ENCODE measurements at regions not wholly inside any gene's neighbourhood (a gene's known extent, or its start where the extent isn't known, plus 50 kb on each side); places are given as distances from the start of the nearest gene placed in this dataset.
"Not testable (repeated sequence)": the region's sequence is repeated elsewhere in the genome, so short reads cannot be mapped to it uniquely, and the experiment has no call there.

DNA sequence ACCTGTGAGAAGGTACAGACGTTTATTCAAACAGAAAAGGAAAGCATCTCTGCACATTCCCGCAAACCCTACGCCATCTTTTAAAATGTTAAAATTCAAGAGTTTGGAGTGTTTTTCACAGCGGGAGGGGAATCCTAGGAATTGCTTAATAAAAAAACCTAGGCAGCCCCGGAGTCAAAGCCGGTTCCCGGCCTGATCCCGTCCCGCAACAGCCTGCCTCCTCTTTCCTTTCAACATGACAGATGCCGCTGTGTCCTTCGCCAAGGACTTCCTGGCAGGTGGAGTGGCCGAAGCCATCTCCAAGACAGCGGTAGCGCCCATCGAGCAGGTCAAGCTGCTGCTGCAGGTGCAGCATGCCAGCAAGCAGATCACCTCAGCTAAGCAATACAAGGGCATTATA is 123.0 kb upstream of the VSTM2A start:
- H3K36me3 ChIP-seq (ENCODE audit: insufficient read depth), result no peaks in the 10 kb centered on the region
- H3K27me3 ChIP-seq (ENCODE audit: insufficient read depth, low read depth), result no peaks in the 10 kb centered on the region
- H2AFZ ChIP-seq (ENCODE audit: low read depth), result no peak overlapping the region
- H3K4me3 ChIP-seq (IDR thresholded peaks at IDR 0.05; ENCODE audit: insufficient read depth, low read depth, low read length), result no peak overlapping the region
- no peaks in the 10 kb centered on the region for H3K4me1 ChIP-seq (ENCODE audit: low read depth, poor library complexity, severe bottlenecking)
- no peak overlapping the region for H3K27ac ChIP-seq
- H3K4me2 ChIP-seq, result no peak overlapping the region
- H3K9ac ChIP-seq, result no peak overlapping the region
- TF ChIP-seq CTCF (conservative IDR thresholded peaks at IDR 0.05; ENCODE audit: low read depth, low read length), result no peak
- H3K79me2 ChIP-seq (ENCODE audit: insufficient read depth, low read depth), result no peaks in the 10 kb centered on the region
- no peaks in the 10 kb centered on the region for H4K20me1 ChIP-seq (ENCODE audit: insufficient read depth)

GRCh38 chr7:54426406-54426805 is 115.8 kb upstream of the VSTM2A start:
- H3K27ac ChIP-seq, result no peak overlapping the region
- H3K4me2 ChIP-seq, result peak overlapping the region; percentile 72
- no peak overlapping the region for H3K9ac ChIP-seq

DNA sequence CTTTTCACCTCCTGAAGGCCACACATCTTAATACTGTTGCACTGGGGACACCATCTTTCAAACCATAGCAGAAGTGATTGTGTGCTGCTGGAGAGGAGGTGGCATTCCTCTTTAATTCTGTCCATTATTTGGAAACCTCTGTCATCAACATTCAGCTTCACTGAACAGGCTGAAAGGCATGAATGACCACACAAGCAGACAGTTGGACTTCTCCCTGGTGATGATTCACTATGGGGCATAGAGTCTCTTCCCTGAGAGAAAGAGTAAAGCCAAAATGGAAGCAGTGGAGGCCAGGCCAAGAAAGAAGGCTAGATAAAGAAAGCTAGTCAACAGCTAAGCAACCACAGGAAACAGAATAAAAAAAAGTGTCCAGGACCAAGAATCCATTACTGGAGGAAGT is 113.1 kb upstream of the VSTM2A start:
- no peaks in the 10 kb centered on the region for H4K20me1 ChIP-seq (ENCODE audit: insufficient read depth)
- no peak overlapping the region for H2AFZ ChIP-seq (ENCODE audit: low read depth)
- H3K27ac ChIP-seq, result no peak overlapping the region
- H3K27me3 ChIP-seq (ENCODE audit: insufficient read depth, low read depth), result no peaks in the 10 kb centered on the region
- H3K36me3 ChIP-seq (ENCODE audit: insufficient read depth), result no peaks in the 10 kb centered on the region
- no peak overlapping the region for H3K4me2 ChIP-seq
- peaks cover 23% of the 10 kb centered on the region for H3K4me1 ChIP-seq (ENCODE audit: low read depth, poor library complexity, severe bottlenecking)
- H3K4me3 ChIP-seq (IDR thresholded peaks at IDR 0.05; ENCODE audit: insufficient read depth, low read depth, low read length), result no peak overlapping the region
- no peaks in the 10 kb centered on the region for H3K79me2 ChIP-seq (ENCODE audit: insufficient read depth, low read depth)
- H3K9ac ChIP-seq, result no peak overlapping the region
- TF ChIP-seq CTCF (conservative IDR thresholded peaks at IDR 0.05; ENCODE audit: low read depth, low read length), result no peak

More at GRCh38 chr7:54426406-54426805, 115.8 kb upstream of the VSTM2A start:
- Histone ChIP-seq H4K20me1 (ENCODE audit: insufficient read depth) (no peaks in the 10 kb centered on the region), H3K27me3 (ENCODE audit: insufficient read depth, low read depth) (no peaks in the 10 kb centered on the region), H3K4me3 (IDR thresholded peaks at IDR 0.05; ENCODE audit: insufficient read depth, low read depth, low read length) (no peak overlapping the region), H3K4me1 (ENCODE audit: low read depth, poor library complexity, severe bottlenecking) (peaks cover 23% of the 10 kb centered on the region), H2AFZ (ENCODE audit: low read depth) (no peak overlapping the region), H3K36me3 (ENCODE audit: insufficient read depth) (no peaks in the 10 kb centered on the region), H3K79me2 (ENCODE audit: insufficient read depth, low read depth) (no peaks in the 10 kb centered on the region)
- no peak for TF ChIP-seq CTCF (conservative IDR thresholded peaks at IDR 0.05; ENCODE audit: low read depth, low read length)

GRCh38 chr7:54439391-54439790 is 102.8 kb upstream of the VSTM2A start:
- H3K4me1 ChIP-seq (ENCODE audit: low read depth, poor library complexity, severe bottlenecking), result no peaks in the 10 kb centered on the region
- H3K9ac ChIP-seq, result no peak overlapping the region
- no peak overlapping the region for H3K27ac ChIP-seq
- TF ChIP-seq CTCF (conservative IDR thresholded peaks at IDR 0.05; ENCODE audit: low read depth, low read length), result no peak
- H4K20me1 ChIP-seq (ENCODE audit: insufficient read depth), result no peaks in the 10 kb centered on the region
- H3K79me2 ChIP-seq (ENCODE audit: insufficient read depth, low read depth), result no peaks in the 10 kb centered on the region
- H3K27me3 ChIP-seq (ENCODE audit: insufficient read depth, low read depth), result no peaks in the 10 kb centered on the region
- no peak overlapping the region for H3K4me2 ChIP-seq
- no peaks in the 10 kb centered on the region for H3K36me3 ChIP-seq (ENCODE audit: insufficient read depth)
- no peak overlapping the region for H2AFZ ChIP-seq (ENCODE audit: low read depth)
- no peak overlapping the region for H3K4me3 ChIP-seq (IDR thresholded peaks at IDR 0.05; ENCODE audit: insufficient read depth, low read depth, low read length)

DNA sequence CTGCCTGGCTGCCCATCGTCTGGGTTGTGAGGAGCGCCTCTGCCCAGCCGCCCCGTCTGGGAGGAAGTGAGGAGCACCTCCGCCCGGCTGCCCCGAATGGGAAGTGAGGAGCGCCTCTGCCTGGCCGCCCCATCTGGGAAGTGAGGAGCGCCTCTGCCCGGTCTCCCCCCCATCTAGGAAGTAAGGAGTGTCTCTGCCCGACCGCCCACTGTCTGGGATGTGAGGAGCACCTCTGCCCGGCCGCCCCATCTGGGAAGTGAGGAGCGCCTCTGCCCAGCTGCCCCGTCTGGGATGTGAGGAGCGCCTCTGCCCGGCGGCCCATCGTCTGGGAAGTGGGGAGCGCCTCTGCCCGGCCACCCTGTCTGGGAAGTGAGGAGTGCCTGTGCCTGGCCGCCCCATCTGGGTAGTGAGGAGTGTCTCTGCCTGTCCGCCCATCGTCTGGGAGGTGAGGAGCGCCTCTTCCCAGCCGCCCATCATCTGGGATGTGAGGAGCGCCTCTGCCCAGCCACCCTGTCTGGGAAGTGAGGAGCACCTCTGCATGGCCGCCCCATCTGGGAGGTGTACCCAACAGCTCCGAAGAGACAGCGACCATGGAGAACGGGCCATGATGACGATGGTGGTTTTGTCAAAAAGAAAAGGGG is 98.0 kb upstream of the VSTM2A start:
- not testable (repeated sequence) for H4K20me1 ChIP-seq (ENCODE audit: insufficient read depth); H3K4me1 ChIP-seq (ENCODE audit: low read depth, poor library complexity, severe bottlenecking); H3K4me2 ChIP-seq; H3K9ac ChIP-seq; H2AFZ ChIP-seq (ENCODE audit: low read depth); H3K4me3 ChIP-seq (IDR thresholded peaks at IDR 0.05; ENCODE audit: insufficient read depth, low read depth, low read length); H3K27me3 ChIP-seq (ENCODE audit: insufficient read depth, low read depth); H3K27ac ChIP-seq; H3K36me3 ChIP-seq (ENCODE audit: insufficient read depth); H3K79me2 ChIP-seq (ENCODE audit: insufficient read depth, low read depth)

- H3K27ac ChIP-seq; H3K79me2 ChIP-seq (ENCODE audit: insufficient read depth, low read depth); H4K20me1 ChIP-seq (ENCODE audit: insufficient read depth); H3K27me3 ChIP-seq (ENCODE audit: insufficient read depth, low read depth); H3K4me2 ChIP-seq; H3K36me3 ChIP-seq (ENCODE audit: insufficient read depth); H3K9ac ChIP-seq; H3K4me1 ChIP-seq (ENCODE audit: low read depth, poor library complexity, severe bottlenecking); H2AFZ ChIP-seq (ENCODE audit: low read depth); H3K4me3 ChIP-seq (IDR thresholded peaks at IDR 0.05; ENCODE audit: insufficient read depth, low read depth, low read length): not testable (repeated sequence)
Observed at GRCh38 chr7:54453168-54453567, 89.0 kb upstream of the VSTM2A start.

GRCh38 chr7:54454700-54455099 is 87.5 kb upstream of the VSTM2A start:
- not testable (repeated sequence) for H2AFZ ChIP-seq (ENCODE audit: low read depth); H3K9ac ChIP-seq; H4K20me1 ChIP-seq (ENCODE audit: insufficient read depth); H3K36me3 ChIP-seq (ENCODE audit: insufficient read depth); H3K79me2 ChIP-seq (ENCODE audit: insufficient read depth, low read depth); H3K27me3 ChIP-seq (ENCODE audit: insufficient read depth, low read depth); H3K27ac ChIP-seq; H3K4me2 ChIP-seq; H3K4me1 ChIP-seq (ENCODE audit: low read depth, poor library complexity, severe bottlenecking); H3K4me3 ChIP-seq (IDR thresholded peaks at IDR 0.05; ENCODE audit: insufficient read depth, low read depth, low read length)

Data from KMS-11 (cell line).